Mammary epithelial cell (primary cell): ENCODE measurements at regions not wholly inside any gene's neighbourhood (a gene's known extent, or its start where the extent isn't known, plus 50 kb on each side); places are given as distances from the start of the nearest gene placed in this dataset.

Source experiments
- CTCF ChIP-seq, 2 donors: IDR thresholded peaks in 1 of 2; conservative IDR thresholded peaks in 1 of 2; 2 replicates each; pipeline ENCODE4 v1.5.1; 2011 to 2012; ENCODE audit warnings: inconsistent platforms in 2 of 2, low read length in 2 of 2, mild to moderate bottlenecking in 2 of 2, control low read depth in 1 of 2, low read depth in 1 of 2; ENCODE audit not compliant: insufficient read depth in 1 of 2; ENCODE audit errors: extremely low read depth in 1 of 2
- EZH2 ChIP-seq: IDR thresholded peaks from 2 replicates; pipeline ENCODE4 v1.6.1; 2012; ENCODE audit warnings: low read length, inconsistent platforms, borderline replicate concordance

GRCh38 chr13:33978653-33979052, 160.7 kb downstream of the RFC3 start:
- TF ChIP-seq CTCF (conservative IDR thresholded peaks at IDR 0.05 in 1 of 2, IDR thresholded peaks at IDR 0.05 in 1 of 2; ENCODE audit: extremely low read depth in 1 of 2, insufficient read depth in 1 of 2, low read depth in 1 of 2, low read length in 2 of 2) (no peak), EZH2 (no peak)
